ENCODE measurements at regions not wholly inside any gene's neighbourhood (a gene's known extent, or its start where the extent isn't known, plus 50 kb on each side); places are given as distances from the start of the nearest gene placed in this dataset.

DNA sequence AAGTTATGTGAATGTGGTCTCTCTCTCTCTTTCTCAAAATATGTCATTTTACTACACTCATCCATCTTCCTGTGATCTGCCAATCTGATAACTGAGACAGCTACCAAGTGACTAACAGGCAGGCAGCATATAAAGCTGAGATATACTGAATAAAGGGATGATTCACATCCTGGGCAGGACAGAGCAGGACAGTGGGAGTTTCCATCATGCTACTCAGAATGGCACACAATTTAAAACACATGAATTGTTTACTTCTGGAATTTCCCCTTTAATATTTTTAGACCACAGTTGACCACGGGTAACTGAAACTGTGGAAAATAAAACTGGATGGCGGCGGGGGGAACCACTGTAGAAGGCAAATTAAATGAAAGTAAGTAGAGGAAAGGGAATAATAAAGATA lies 58.6 kb upstream of the DCTD start (continued):
- TF ChIP-seq RBM15 (IDR thresholded peaks at IDR 0.05; ENCODE audit: insufficient read depth, low read length) (no peak), SRSF1 (IDR thresholded peaks at IDR 0.05; ENCODE audit: low read depth, low read length) (no peak), PTTG1 (tag; IDR thresholded peaks at IDR 0.05; ENCODE audit: low read depth) (no peak), ZKSCAN1 (IDR thresholded peaks at IDR 0.05; ENCODE audit: low read depth, low read length) (no peak), EP300 (IDR thresholded peaks at IDR 0.05; ENCODE audit: low read length) (peak; percentile 70; the same call in 1 of the 2 replicates), PHF20 (IDR thresholded peaks at IDR 0.05; ENCODE audit: partially characterized antibody) (no peak), RBBP5 (IDR thresholded peaks at IDR 0.05; ENCODE audit: borderline replicate concordance, insufficient read depth, low read length, poor library complexity, severe bottlenecking) (no peak), CHD2 (IDR thresholded peaks at IDR 0.05; ENCODE audit: low read depth, low read length) (no peak), YBX1 (IDR thresholded peaks at IDR 0.05) (no peak)
- TF ChIP-seq, protein P1, sequence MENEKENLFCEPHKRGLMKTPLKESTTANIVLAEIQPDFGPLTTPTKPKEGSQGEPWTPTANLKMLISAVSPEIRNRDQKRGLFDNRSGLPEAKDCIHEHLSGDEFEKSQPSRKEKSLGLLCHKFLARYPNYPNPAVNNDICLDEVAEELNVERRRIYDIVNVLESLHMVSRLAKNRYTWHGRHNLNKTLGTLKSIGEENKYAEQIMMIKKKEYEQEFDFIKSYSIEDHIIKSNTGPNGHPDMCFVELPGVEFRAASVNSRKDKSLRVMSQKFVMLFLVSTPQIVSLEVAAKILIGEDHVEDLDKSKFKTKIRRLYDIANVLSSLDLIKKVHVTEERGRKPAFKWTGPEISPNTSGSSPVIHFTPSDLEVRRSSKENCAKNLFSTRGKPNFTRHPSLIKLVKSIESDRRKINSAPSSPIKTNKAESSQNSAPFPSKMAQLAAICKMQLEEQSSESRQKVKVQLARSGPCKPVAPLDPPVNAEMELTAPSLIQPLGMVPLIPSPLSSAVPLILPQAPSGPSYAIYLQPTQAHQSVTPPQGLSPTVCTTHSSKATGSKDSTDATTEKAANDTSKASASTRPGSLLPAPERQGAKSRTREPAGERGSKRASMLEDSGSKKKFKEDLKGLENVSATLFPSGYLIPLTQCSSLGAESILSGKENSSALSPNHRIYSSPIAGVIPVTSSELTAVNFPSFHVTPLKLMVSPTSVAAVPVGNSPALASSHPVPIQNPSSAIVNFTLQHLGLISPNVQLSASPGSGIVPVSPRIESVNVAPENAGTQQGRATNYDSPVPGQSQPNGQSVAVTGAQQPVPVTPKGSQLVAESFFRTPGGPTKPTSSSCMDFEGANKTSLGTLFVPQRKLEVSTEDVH (IDR thresholded peaks at IDR 0.05; ENCODE audit: low read depth, partially characterized antibody): no peak
- TF ChIP-seq, protein P2, sequence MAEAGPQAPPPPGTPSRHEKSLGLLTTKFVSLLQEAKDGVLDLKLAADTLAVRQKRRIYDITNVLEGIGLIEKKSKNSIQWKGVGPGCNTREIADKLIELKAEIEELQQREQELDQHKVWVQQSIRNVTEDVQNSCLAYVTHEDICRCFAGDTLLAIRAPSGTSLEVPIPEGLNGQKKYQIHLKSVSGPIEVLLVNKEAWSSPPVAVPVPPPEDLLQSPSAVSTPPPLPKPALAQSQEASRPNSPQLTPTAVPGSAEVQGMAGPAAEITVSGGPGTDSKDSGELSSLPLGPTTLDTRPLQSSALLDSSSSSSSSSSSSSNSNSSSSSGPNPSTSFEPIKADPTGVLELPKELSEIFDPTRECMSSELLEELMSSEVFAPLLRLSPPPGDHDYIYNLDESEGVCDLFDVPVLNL (CRISPR knock-in tag; IDR thresholded peaks at IDR 0.05; ENCODE audit: low read depth): no peak
- TF ChIP-seq, protein P3, sequence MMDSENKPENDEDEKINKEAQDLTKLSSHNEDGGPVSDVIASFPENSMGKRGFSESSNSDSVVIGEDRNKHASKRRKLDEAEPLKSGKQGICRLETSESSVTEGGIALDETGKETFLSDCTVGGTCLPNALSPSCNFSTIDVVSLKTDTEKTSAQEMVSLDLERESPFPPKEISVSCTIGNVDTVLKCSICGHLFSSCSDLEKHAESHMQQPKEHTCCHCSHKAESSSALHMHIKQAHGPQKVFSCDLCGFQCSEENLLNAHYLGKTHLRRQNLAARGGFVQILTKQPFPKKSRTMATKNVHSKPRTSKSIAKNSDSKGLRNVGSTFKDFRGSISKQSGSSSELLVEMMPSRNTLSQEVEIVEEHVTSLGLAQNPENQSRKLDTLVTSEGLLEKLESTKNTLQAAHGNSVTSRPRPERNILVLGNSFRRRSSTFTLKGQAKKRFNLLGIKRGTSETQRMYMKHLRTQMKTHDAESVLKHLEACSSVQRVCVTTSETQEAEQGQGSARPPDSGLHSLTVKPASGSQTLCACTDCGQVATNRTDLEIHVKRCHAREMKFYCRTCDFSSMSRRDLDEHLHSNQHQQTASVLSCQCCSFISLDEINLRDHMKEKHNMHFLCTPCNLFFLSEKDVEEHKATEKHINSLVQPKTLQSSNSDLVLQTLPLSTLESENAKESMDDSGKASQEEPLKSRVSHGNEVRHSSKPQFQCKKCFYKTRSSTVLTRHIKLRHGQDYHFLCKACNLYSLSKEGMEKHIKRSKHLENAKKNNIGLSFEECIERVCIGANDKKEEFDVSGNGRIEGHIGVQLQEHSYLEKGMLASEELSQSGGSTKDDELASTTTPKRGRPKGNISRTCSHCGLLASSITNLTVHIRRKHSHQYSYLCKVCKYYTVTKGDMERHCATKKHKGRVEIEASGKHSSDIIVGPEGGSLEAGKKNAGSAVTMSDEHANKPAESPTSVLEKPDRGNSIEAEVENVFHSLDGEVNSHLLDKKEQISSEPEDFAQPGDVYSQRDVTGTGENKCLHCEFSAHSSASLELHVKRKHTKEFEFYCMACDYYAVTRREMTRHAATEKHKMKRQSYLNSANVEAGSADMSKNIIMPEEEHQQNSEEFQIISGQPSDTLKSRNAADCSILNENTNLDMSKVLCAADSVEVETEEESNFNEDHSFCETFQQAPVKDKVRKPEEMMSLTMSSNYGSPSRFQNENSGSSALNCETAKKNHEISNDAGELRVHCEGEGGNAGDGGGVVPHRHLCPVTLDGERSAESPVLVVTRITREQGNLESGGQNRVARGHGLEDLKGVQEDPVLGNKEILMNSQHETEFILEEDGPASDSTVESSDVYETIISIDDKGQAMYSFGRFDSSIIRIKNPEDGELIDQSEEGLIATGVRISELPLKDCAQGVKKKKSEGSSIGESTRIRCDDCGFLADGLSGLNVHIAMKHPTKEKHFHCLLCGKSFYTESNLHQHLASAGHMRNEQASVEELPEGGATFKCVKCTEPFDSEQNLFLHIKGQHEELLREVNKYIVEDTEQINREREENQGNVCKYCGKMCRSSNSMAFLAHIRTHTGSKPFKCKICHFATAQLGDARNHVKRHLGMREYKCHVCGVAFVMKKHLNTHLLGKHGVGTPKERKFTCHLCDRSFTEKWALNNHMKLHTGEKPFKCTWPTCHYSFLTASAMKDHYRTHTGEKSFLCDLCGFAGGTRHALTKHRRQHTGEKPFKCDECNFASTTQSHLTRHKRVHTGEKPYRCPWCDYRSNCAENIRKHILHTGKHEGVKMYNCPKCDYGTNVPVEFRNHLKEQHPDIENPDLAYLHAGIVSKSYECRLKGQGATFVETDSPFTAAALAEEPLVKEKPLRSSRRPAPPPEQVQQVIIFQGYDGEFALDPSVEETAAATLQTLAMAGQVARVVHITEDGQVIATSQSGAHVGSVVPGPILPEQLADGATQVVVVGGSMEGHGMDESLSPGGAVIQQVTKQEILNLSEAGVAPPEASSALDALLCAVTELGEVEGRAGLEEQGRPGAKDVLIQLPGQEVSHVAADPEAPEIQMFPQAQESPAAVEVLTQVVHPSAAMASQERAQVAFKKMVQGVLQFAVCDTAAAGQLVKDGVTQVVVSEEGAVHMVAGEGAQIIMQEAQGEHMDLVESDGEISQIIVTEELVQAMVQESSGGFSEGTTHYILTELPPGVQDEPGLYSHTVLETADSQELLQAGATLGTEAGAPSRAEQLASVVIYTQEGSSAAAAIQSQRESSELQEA (IDR thresholded peaks at IDR 0.05; ENCODE audit: low read depth): no peak
- TF ChIP-seq, protein P4, sequence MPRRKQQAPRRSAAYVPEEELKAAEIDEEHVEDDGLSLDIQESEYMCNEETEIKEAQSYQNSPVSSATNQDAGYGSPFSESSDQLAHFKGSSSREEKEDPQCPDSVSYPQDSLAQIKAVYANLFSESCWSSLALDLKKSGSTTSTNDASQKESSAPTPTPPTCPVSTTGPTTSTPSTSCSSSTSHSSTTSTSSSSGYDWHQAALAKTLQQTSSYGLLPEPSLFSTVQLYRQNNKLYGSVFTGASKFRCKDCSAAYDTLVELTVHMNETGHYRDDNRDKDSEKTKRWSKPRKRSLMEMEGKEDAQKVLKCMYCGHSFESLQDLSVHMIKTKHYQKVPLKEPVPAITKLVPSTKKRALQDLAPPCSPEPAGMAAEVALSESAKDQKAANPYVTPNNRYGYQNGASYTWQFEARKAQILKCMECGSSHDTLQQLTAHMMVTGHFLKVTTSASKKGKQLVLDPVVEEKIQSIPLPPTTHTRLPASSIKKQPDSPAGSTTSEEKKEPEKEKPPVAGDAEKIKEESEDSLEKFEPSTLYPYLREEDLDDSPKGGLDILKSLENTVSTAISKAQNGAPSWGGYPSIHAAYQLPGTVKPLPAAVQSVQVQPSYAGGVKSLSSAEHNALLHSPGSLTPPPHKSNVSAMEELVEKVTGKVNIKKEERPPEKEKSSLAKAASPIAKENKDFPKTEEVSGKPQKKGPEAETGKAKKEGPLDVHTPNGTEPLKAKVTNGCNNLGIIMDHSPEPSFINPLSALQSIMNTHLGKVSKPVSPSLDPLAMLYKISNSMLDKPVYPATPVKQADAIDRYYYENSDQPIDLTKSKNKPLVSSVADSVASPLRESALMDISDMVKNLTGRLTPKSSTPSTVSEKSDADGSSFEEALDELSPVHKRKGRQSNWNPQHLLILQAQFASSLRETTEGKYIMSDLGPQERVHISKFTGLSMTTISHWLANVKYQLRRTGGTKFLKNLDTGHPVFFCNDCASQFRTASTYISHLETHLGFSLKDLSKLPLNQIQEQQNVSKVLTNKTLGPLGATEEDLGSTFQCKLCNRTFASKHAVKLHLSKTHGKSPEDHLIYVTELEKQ (CRISPR knock-in tag; IDR thresholded peaks at IDR 0.05): no peak

Data from K562 (cell line).